ENCODE measurements at regions not wholly inside any gene's neighbourhood (a gene's known extent, or its start where the extent isn't known, plus 50 kb on each side); places are given as distances from the start of the nearest gene placed in this dataset.
"Not testable (repeated sequence)": the region's sequence is repeated elsewhere in the genome, so short reads cannot be mapped to it uniquely, and the experiment has no call there.

- intact Hi-C loops (cut with DNase I): no loop called here
Measured at GRCh38 chrX:145393702-145394235, 146.5 kb downstream of the SPANXN1 start.

GRCh38 chrX:145394344-145394743 is 147.0 kb downstream of the SPANXN1 start:
- no peak for DNase-seq (ENCODE audit: low spot score)
- intact Hi-C loops (cut with DNase I): no loop called here
- ATAC-seq: no peak

More at GRCh38 chrX:145393702-145394235, 146.5 kb downstream of the SPANXN1 start:
- ATAC-seq: no peak
- DNase-seq (ENCODE audit: low spot score): no peak

GRCh38 chrX:145396612-145397011 is 149.3 kb downstream of the SPANXN1 start:
- ATAC-seq (no peak), DNase-seq (ENCODE audit: low spot score) (no peak)
- intact Hi-C loops (cut with DNase I): no loop called here

GRCh38 chrX:145405012-145405411 is 157.7 kb downstream of the SPANXN1 start:
- no peak for ATAC-seq
- DNase-seq (ENCODE audit: low spot score): no peak
- intact Hi-C loops (cut with DNase I): no loop called here

GRCh38 chrX:145410622-145411021 is 163.3 kb downstream of the SPANXN1 start:
- ATAC-seq: no peak
- intact Hi-C loops (cut with DNase I): no loop called here
- DNase-seq (ENCODE audit: low spot score): no peak

GRCh38 chrX:145436211-145436610 is 188.9 kb downstream of the SPANXN1 start:
- DNase-seq (ENCODE audit: low spot score); intact Hi-C loops (cut with DNase I); ATAC-seq: not testable (repeated sequence)

- intact Hi-C loops (cut with DNase I): no loop called here
- ATAC-seq (no peak), DNase-seq (ENCODE audit: low spot score) (no peak)
Measured at GRCh38 chrX:145464650-145465049, 217.3 kb downstream of the SPANXN1 start.

GRCh38 chrX:145475725-145476124 is 228.4 kb downstream of the SPANXN1 start:
- DNase-seq (ENCODE audit: low spot score) (no peak), ATAC-seq (no peak)
- intact Hi-C loops (cut with DNase I): no loop called here

GRCh38 chrX:145484740-145485139 is 237.4 kb downstream of the SPANXN1 start:
- DNase-seq (ENCODE audit: low spot score): no peak
- no peak for ATAC-seq
- intact Hi-C loops (cut with DNase I): no loop called here

GRCh38 chrX:145502670-145503069 is 255.4 kb downstream of the SPANXN1 start:
- intact Hi-C loops (cut with DNase I): no loop called here
- ATAC-seq (no peak), DNase-seq (ENCODE audit: low spot score) (no peak)

- ATAC-seq (no peak), DNase-seq (ENCODE audit: low spot score) (no peak)
- intact Hi-C loops (cut with DNase I): no loop called here
Measured at GRCh38 chrX:145506214-145506613, 258.9 kb downstream of the SPANXN1 start.

GRCh38 chrX:145524931-145525330 is 277.6 kb downstream of the SPANXN1 start:
- intact Hi-C loops (cut with DNase I): no loop called here
- DNase-seq (ENCODE audit: low spot score): no peak
- ATAC-seq: no peak

- DNase-seq (ENCODE audit: low spot score): no peak
- intact Hi-C loops (cut with DNase I): no loop called here
- ATAC-seq: no peak
Measured at GRCh38 chrX:145532176-145532780, 285.0 kb downstream of the SPANXN1 start.

GRCh38 chrX:145533534-145533933 is 284.1 kb upstream of the SLITRK2 start:
- no peak for ATAC-seq
- DNase-seq (ENCODE audit: low spot score): no peak
- intact Hi-C loops (cut with DNase I): no loop called here

- ATAC-seq (no peak), DNase-seq (ENCODE audit: low spot score) (no peak)
- intact Hi-C loops (cut with DNase I): no loop called here
Measured at GRCh38 chrX:145549496-145549895, 268.1 kb upstream of the SLITRK2 start.

- ATAC-seq (no peak), DNase-seq (ENCODE audit: low spot score) (no peak)
- intact Hi-C loops (cut with DNase I): no loop called here
Measured at GRCh38 chrX:145552643-145553042, 265.0 kb upstream of the SLITRK2 start.

GRCh38 chrX:145553702-145554101 is 263.9 kb upstream of the SLITRK2 start:
- intact Hi-C loops (cut with DNase I): no loop called here
- no peak for DNase-seq (ENCODE audit: low spot score)
- no peak for ATAC-seq

- intact Hi-C loops (cut with DNase I): no loop called here
- ATAC-seq: no peak
- DNase-seq (ENCODE audit: low spot score): no peak
Measured at GRCh38 chrX:145563159-145563558, 254.5 kb upstream of the SLITRK2 start.

- intact Hi-C loops (cut with DNase I): no loop called here
- no peak for ATAC-seq
Measured at GRCh38 chrX:145609951-145610511, 207.6 kb upstream of the SLITRK2 start.

GRCh38 chrX:145613894-145614293 is 203.7 kb upstream of the SLITRK2 start:
- intact Hi-C loops (cut with DNase I): no loop called here
- DNase-seq (ENCODE audit: low spot score): no peak
- no peak for ATAC-seq

More at GRCh38 chrX:145609951-145610511, 207.6 kb upstream of the SLITRK2 start:
- DNase-seq (ENCODE audit: low spot score): no peak

GRCh38 chrX:145620666-145621065 is 197.0 kb upstream of the SLITRK2 start:
- intact Hi-C loops (cut with DNase I): no loop called here
- DNase-seq (ENCODE audit: low spot score) (no peak), ATAC-seq (no peak)
